ENCODE measurements at regions not wholly inside any gene's neighbourhood (a gene's known extent, or its start where the extent isn't known, plus 50 kb on each side); places are given as distances from the start of the nearest gene placed in this dataset.

GRCh38 chr14:45785240-45785639 is 532.2 kb upstream of the MIS18BP1 start:
- TF ChIP-seq POLR2A (IDR thresholded peaks at IDR 0.05) (no peak), CTCF (IDR thresholded peaks at IDR 0.05) (no peak)
